ENCODE measurements at regions not wholly inside any gene's neighbourhood (a gene's known extent, or its start where the extent isn't known, plus 50 kb on each side); places are given as distances from the start of the nearest gene placed in this dataset.
A peak's percentile ranks its signal among the peaks of the same experiment; 100 is the strongest.
"Not testable (repeated sequence)": the region's sequence is repeated elsewhere in the genome, so short reads cannot be mapped to it uniquely, and the experiment has no call there.

GRCh38 chr20:7155794-7156193 lies 388.3 kb downstream of the BMP2 start:
- Histone ChIP-seq H3K27me3 (no peaks in the 10 kb centered on the region), H3K4me3 (no peak overlapping the region), H3K4me1 (no peaks in the 10 kb centered on the region), H3K9me3 (no peaks in the 10 kb centered on the region), H3K36me3 (no peaks in the 10 kb centered on the region), H3K27ac (no peak overlapping the region)
- TF ChIP-seq CTCF (IDR thresholded peaks at IDR 0.05): no peak
- TF ChIP-seq POLR2A (IDR thresholded peaks at IDR 0.05): no peak
- DNase-seq: no peak

- no peak overlapping the region for H3K4me3 ChIP-seq
- no peak overlapping the region for H3K27ac ChIP-seq
- no peak for DNase-seq
- no peaks in the 10 kb centered on the region for H3K9me3 ChIP-seq
- no peak for TF ChIP-seq POLR2A (IDR thresholded peaks at IDR 0.05)
- no peak for TF ChIP-seq CTCF (IDR thresholded peaks at IDR 0.05)
- H3K36me3 ChIP-seq: no peaks in the 10 kb centered on the region
- H3K27me3 ChIP-seq: no peaks in the 10 kb centered on the region
- H3K4me1 ChIP-seq: no peaks in the 10 kb centered on the region
Observed at GRCh38 chr20:7159903-7160302, 392.4 kb downstream of the BMP2 start.

GRCh38 chr20:7161690-7162089 lies 394.2 kb downstream of the BMP2 start:
- no peaks in the 10 kb centered on the region for H3K9me3 ChIP-seq
- TF ChIP-seq CTCF (IDR thresholded peaks at IDR 0.05) (peak in 3 of 6 experiments; percentile 15 to 27 (median 22)), POLR2A (IDR thresholded peaks at IDR 0.05) (no peak)
- H3K36me3 ChIP-seq: no peaks in the 10 kb centered on the region
- DNase-seq: no peak
- H3K27ac ChIP-seq: no peak overlapping the region
- no peaks in the 10 kb centered on the region for H3K27me3 ChIP-seq
- H3K4me3 ChIP-seq: no peak overlapping the region
- no peaks in the 10 kb centered on the region for H3K4me1 ChIP-seq

GRCh38 chr20:7171911-7172310 lies 404.4 kb downstream of the BMP2 start:
- no peaks in the 10 kb centered on the region for H3K9me3 ChIP-seq
- DNase-seq: no peak
- H3K27me3 ChIP-seq: no peaks in the 10 kb centered on the region
- no peak overlapping the region for H3K4me3 ChIP-seq
- no peaks in the 10 kb centered on the region for H3K4me1 ChIP-seq
- TF ChIP-seq CTCF (IDR thresholded peaks at IDR 0.05): no peak
- no peak for TF ChIP-seq POLR2A (IDR thresholded peaks at IDR 0.05)
- H3K36me3 ChIP-seq: no peaks in the 10 kb centered on the region
- H3K27ac ChIP-seq: no peak overlapping the region

DNA sequence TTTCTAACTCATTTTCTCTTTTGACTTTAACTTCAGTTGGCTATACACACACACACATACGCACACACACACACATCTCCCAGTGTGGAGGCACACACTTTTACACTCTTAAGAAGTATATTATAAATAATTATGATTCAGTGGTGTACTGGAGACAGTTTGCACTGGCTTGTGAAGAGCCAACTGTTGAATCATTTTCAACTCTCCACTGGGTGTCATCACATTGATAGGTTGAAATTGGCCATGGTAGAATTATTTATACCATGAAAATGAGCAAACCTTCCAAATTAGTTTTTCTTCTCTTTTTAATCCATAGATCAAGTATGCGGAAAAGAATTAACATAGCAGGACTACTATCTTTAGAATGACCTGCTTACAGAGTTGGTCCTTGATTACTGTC lies 407.1 kb downstream of the BMP2 start:
- no peak overlapping the region for H3K4me3 ChIP-seq
- no peak for DNase-seq
- no peak for TF ChIP-seq CTCF (IDR thresholded peaks at IDR 0.05)
- no peak for TF ChIP-seq POLR2A (IDR thresholded peaks at IDR 0.05)
- no peaks in the 10 kb centered on the region for H3K9me3 ChIP-seq
- H3K27ac ChIP-seq: no peak overlapping the region
- H3K4me1 ChIP-seq: no peaks in the 10 kb centered on the region
- no peaks in the 10 kb centered on the region for H3K27me3 ChIP-seq
- H3K36me3 ChIP-seq: no peaks in the 10 kb centered on the region

DNA sequence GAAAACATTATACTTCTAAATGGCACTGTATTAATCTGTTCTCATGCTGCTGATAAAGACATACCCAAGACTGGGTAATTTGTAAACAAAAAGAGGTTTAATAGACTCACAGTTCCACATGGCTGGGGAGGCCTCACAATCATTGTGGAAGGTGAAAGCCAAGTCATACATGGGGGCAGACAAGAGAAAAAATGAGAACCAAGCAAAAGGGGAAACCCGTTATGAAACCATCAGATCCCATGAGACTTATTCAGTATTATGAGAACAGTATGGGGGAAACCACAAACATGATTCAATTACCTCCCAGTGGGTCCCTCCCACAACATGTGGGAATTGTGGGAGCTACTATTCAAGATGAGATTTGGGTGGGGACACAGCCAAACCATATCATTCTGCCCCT lies 408.3 kb downstream of the BMP2 start:
- not testable (repeated sequence) for H3K9me3 ChIP-seq, H3K4me3 ChIP-seq, H3K27me3 ChIP-seq, DNase-seq, H3K4me1 ChIP-seq, H3K36me3 ChIP-seq, H3K27ac ChIP-seq

All from Peyer's patch (tissue), 4 donors.